Small intestine (tissue), 7 donors: ENCODE measurements at regions not wholly inside any gene's neighbourhood (a gene's known extent, or its start where the extent isn't known, plus 50 kb on each side); places are given as distances from the start of the nearest gene placed in this dataset.

Experiments
- DNase-seq, 2 donors: peaks; one replicate each; pipeline versions ENCODE4 v3.0.0 to v3.0.0-alpha.2; 2013
- FAIRE-seq: peaks from 2 replicates; lab custom pipeline; 2012; peaks lifted over from hg19 to GRCh38; lab: Jason Lieb, UNC
- H3K27ac ChIP-seq, 3 donors: one replicate each; pipeline ENCODE4 v1.5.1; 2013; ENCODE audit warnings: low read length in 2 of 3, mild to moderate bottlenecking in 2 of 3, control low read depth in 1 of 3, inconsistent platforms in 1 of 3, low read depth in 1 of 3, moderate library complexity in 1 of 3
- H3K27me3 ChIP-seq, 3 donors: one replicate each; pipeline ENCODE4 v1.6.1; 2013; ENCODE audit warnings: low read length in 3 of 3, inconsistent platforms in 1 of 3; ENCODE audit not compliant: control insufficient read depth in 3 of 3, insufficient read depth in 3 of 3
- H3K36me3 ChIP-seq, 3 donors: one replicate each; pipeline ENCODE4 v1.6.1; 2013; ENCODE audit warnings: low read length in 3 of 3, inconsistent platforms in 1 of 3, low read depth in 1 of 3, mild to moderate bottlenecking in 1 of 3, moderate library complexity in 1 of 3; ENCODE audit not compliant: control insufficient read depth in 3 of 3, insufficient read depth in 2 of 3
- H3K4me1 ChIP-seq, 3 donors: one replicate each; pipeline ENCODE4 v1.6.1; 2013; ENCODE audit warnings: low read length in 2 of 3, inconsistent platforms in 1 of 3, low read depth in 1 of 3, mild to moderate bottlenecking in 1 of 3, moderate library complexity in 1 of 3; ENCODE audit not compliant: control insufficient read depth in 3 of 3, insufficient read depth in 2 of 3
- H3K4me3 ChIP-seq, 3 donors: one replicate each; pipeline ENCODE4 v1.5.1; 2013; ENCODE audit warnings: low read length in 3 of 3, control low read depth in 1 of 3, inconsistent platforms in 1 of 3, low read depth in 1 of 3, mild to moderate bottlenecking in 1 of 3, moderate library complexity in 1 of 3
- H3K9me3 ChIP-seq, 2 donors: one replicate each; pipeline ENCODE4 v1.6.1; 2013; ENCODE audit warnings: low read depth in 1 of 2, low read length in 1 of 2; ENCODE audit not compliant: control insufficient read depth in 2 of 2, insufficient read depth in 1 of 2
- WGBS, 3 donors: extraction: QIAGEN DNeasy Blood & Tissue Kit; methylation state at CpG; one replicate each; pipeline ENCODE4 v1.1.7; 2013; 5-methylcytosine and 5-hydroxymethylcytosine counted together
- donor health status: healthy with polysubstance abuse.
- donor health status: control.
- donor health status: control.
- donor health status: Bipolar disorder and iron deficiency.
- donor health status: healthy.

GRCh38 chr22:47290706-47291430 is 528.4 kb downstream of the TBC1D22A start:
- DNase-seq (no peak), FAIRE-seq (no peak)
- Histone ChIP-seq H3K9me3 (no peaks in the 10 kb centered on the region), H3K27ac (no peak overlapping the region), H3K4me3 (no peak overlapping the region), H3K36me3 (no peaks in the 10 kb centered on the region), H3K27me3 (no peaks in the 10 kb centered on the region), H3K4me1 (no peaks in the 10 kb centered on the region)
- WGBS, 3 donors = 75 to 80% (median 78%) methylated on average over 20 of the region's 20 CpGs

GRCh38 chr22:47289336-47289985 is 527.0 kb downstream of the TBC1D22A start:
- 72 to 80% (median 76%) methylated on average over 12 of the region's 12 CpGs for WGBS, 3 donors
- DNase-seq (no peak), FAIRE-seq (no peak)
- Histone ChIP-seq H3K4me3 (no peak overlapping the region), H3K9me3 (no peaks in the 10 kb centered on the region), H3K36me3 (no peaks in the 10 kb centered on the region), H3K4me1 (no peaks in the 10 kb centered on the region), H3K27me3 (no peaks in the 10 kb centered on the region), H3K27ac (no peak overlapping the region)

- WGBS, 3 donors = 68 to 83% (median 79%) methylated on average over 8 of the region's 8 CpGs
- Histone ChIP-seq H3K4me3 (no peak overlapping the region), H3K27me3 (no peaks in the 10 kb centered on the region), H3K27ac (no peak overlapping the region), H3K36me3 (no peaks in the 10 kb centered on the region), H3K4me1 (no peaks in the 10 kb centered on the region), H3K9me3 (no peaks in the 10 kb centered on the region)
- FAIRE-seq (no peak), DNase-seq (no peak)
These were observed 526.2 kb downstream of the TBC1D22A start for GRCh38 chr22:47288680-47289079.

- Histone ChIP-seq H3K4me1 (no peaks in the 10 kb centered on the region), H3K9me3 (no peaks in the 10 kb centered on the region), H3K36me3 (no peaks in the 10 kb centered on the region), H3K27ac (no peak overlapping the region), H3K27me3 (no peaks in the 10 kb centered on the region), H3K4me3 (no peak overlapping the region)
- WGBS, 3 donors = 83 to 86% (median 85%) methylated on average over 5 of the region's 5 CpGs
- no peak for FAIRE-seq
- no peak for DNase-seq
These were observed 525.1 kb downstream of the TBC1D22A start for GRCh38 chr22:47287516-47287915.

GRCh38 chr22:47286590-47286989 is 524.1 kb downstream of the TBC1D22A start:
- H3K27ac ChIP-seq = no peak overlapping the region
- 55 to 69% (median 63%) methylated on average over 7 of the region's 7 CpGs for WGBS, 3 donors
- no peaks in the 10 kb centered on the region for H3K9me3 ChIP-seq
- no peak for DNase-seq
- no peaks in the 10 kb centered on the region for H3K4me1 ChIP-seq
- no peak overlapping the region for H3K4me3 ChIP-seq
- no peak for FAIRE-seq
- H3K27me3 ChIP-seq = no peaks in the 10 kb centered on the region
- H3K36me3 ChIP-seq = no peaks in the 10 kb centered on the region

GRCh38 chr22:47285981-47286380 is 523.5 kb downstream of the TBC1D22A start:
- Histone ChIP-seq H3K36me3 (no peaks in the 10 kb centered on the region), H3K9me3 (no peaks in the 10 kb centered on the region), H3K27me3 (no peaks in the 10 kb centered on the region), H3K27ac (no peak overlapping the region), H3K4me1 (no peaks in the 10 kb centered on the region), H3K4me3 (no peak overlapping the region)
- 78 to 87% (median 86%) methylated on average over 10 of the region's 10 CpGs for WGBS, 3 donors
- DNase-seq (no peak), FAIRE-seq (no peak)

GRCh38 chr22:47284822-47285221 is 522.4 kb downstream of the TBC1D22A start:
- FAIRE-seq = no peak
- no peaks in the 10 kb centered on the region for H3K27me3 ChIP-seq
- H3K4me1 ChIP-seq = no peaks in the 10 kb centered on the region
- H3K9me3 ChIP-seq = no peaks in the 10 kb centered on the region
- H3K4me3 ChIP-seq = no peak overlapping the region
- H3K36me3 ChIP-seq = no peaks in the 10 kb centered on the region
- H3K27ac ChIP-seq = no peak overlapping the region
- DNase-seq = no peak
- 73 to 76% (median 74%) methylated on average over 8 of the region's 8 CpGs for WGBS, 3 donors

GRCh38 chr22:47284360-47284759 is 521.9 kb downstream of the TBC1D22A start:
- Histone ChIP-seq H3K4me1 (no peaks in the 10 kb centered on the region), H3K27ac (no peak overlapping the region), H3K27me3 (no peaks in the 10 kb centered on the region), H3K4me3 (no peak overlapping the region), H3K9me3 (no peaks in the 10 kb centered on the region), H3K36me3 (no peaks in the 10 kb centered on the region)
- DNase-seq (no peak), FAIRE-seq (no peak)
- WGBS, 3 donors = 77 to 89% (median 84%) methylated on average over 7 to 8 of the region's 8 CpGs
